GM12864 (cell line): ENCODE measurements at regions not wholly inside any gene's neighbourhood (a gene's known extent, or its start where the extent isn't known, plus 50 kb on each side); places are given as distances from the start of the nearest gene placed in this dataset.

Experiments
- DNase-seq: peaks from one replicate; pipeline ENCODE4 v3.0.0-alpha.2; 2011; ENCODE audit warnings: low read depth
- H3K4me3 ChIP-seq: 2 replicates; pipeline ENCODE4 v1.5.1; 2011; ENCODE audit warnings: mild to moderate bottlenecking, low read depth, low read length, control low read depth
- CTCF ChIP-seq: IDR thresholded peaks from 2 replicates; pipeline ENCODE4 v1.5.1; 2011; ENCODE audit warnings: low read depth, mild to moderate bottlenecking, moderate library complexity, low read length, control low read depth, inconsistent platforms; ENCODE audit errors: missing control alignments

- DNase-seq = no peak
- H3K4me3 ChIP-seq = no peak overlapping the region
Observed at GRCh38 chr16:73485880-73486279, 438.0 kb upstream of the ZFHX3 start.

GRCh38 chr16:73483934-73484711 is 436.2 kb upstream of the ZFHX3 start:
- DNase-seq = no peak
- H3K4me3 ChIP-seq = no peak overlapping the region
- no peak for TF ChIP-seq CTCF

More at GRCh38 chr16:73485880-73486279, 438.0 kb upstream of the ZFHX3 start:
- TF ChIP-seq CTCF = no peak

- no peak for DNase-seq
- no peak for TF ChIP-seq CTCF
- no peak overlapping the region for H3K4me3 ChIP-seq
Observed at GRCh38 chr16:73483076-73483791, 435.3 kb upstream of the ZFHX3 start.

- TF ChIP-seq CTCF = no peak
- DNase-seq = no peak
- H3K4me3 ChIP-seq = no peak overlapping the region
Observed at GRCh38 chr16:73482310-73482709, 434.4 kb upstream of the ZFHX3 start.

- H3K4me3 ChIP-seq = no peak overlapping the region
- DNase-seq = no peak
- TF ChIP-seq CTCF = no peak
Observed at GRCh38 chr16:73480381-73480780, 432.5 kb upstream of the ZFHX3 start.

- H3K4me3 ChIP-seq = no peak overlapping the region
- no peak for DNase-seq
Observed at GRCh38 chr16:73473713-73474112, 425.8 kb upstream of the ZFHX3 start.

More at GRCh38 chr16:73473713-73474112, 425.8 kb upstream of the ZFHX3 start:
- TF ChIP-seq CTCF = no peak
